ENCODE measurements at regions not wholly inside any gene's neighbourhood (a gene's known extent, or its start where the extent isn't known, plus 50 kb on each side); places are given as distances from the start of the nearest gene placed in this dataset.
"Not testable (repeated sequence)": the region's sequence is repeated elsewhere in the genome, so short reads cannot be mapped to it uniquely, and the experiment has no call there.

GRCh38 chr3:21898316-21898715 lies 147.3 kb upstream of the ZNF385D start:
- DNase-seq: no peak

DNA sequence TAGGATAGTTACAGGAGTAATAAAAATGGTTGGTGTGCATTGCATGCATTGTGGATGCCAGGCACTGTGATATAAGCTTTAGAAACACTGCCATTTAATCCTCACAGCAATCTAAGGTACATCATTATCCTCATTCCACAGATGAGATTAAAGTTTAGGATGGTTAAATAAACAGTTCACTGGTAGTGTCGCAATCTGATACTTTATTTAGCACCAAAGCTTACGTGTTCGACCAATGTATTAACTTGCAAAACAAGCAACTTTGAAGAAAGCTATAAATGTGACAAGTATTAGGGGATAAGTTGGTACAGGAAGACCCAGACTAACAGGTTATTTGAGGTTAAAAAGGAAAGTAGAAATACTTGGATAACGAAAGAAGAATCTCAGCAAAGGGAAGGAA lies 150.5 kb upstream of the ZNF385D start:
- DNase-seq: no peak

GRCh38 chr3:21902956-21903355 lies 151.9 kb upstream of the ZNF385D start:
- no peak for DNase-seq

DNA sequence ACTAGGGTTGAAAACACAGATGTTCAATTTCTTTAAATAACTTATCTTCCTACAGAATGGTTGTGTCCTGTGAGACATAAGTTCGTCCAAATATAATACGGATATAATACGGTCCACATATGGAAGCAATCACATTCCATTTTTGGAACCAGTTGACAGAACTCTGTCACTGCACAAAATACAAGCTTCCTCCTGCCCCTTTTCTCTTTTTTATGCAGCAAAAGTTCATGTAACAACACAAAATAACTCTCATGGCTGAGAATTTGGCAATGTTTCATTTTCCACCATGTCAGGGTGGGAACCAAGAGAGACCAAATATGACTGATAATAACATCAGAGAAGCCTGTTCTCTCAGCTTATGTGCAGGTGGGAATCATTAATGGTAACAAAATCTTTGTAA lies 158.1 kb upstream of the ZNF385D start:
- DNase-seq: no peak

GRCh38 chr3:21912711-21913110 lies 161.7 kb upstream of the ZNF385D start:
- peak; percentile 66 for DNase-seq

DNA sequence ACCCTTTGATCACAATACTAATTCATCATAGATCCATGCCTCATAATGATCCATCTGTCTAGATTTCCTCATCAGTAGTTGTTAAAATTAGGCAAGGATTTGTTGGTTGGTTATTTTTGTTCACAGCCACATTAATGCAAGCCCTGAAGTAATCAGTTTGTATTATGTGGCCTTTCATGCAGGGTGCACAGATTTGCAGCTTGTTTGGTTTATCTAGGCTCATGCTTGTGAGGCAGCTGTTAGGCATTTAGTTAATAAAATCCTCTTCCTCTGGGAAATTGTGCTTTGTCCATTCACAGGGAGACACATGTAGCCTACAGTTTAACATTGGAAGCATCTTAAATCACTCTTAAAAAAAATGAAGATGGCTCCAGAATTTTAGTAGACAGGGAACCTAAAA lies 162.8 kb upstream of the ZNF385D start:
- peak; percentile 80 for DNase-seq

DNA sequence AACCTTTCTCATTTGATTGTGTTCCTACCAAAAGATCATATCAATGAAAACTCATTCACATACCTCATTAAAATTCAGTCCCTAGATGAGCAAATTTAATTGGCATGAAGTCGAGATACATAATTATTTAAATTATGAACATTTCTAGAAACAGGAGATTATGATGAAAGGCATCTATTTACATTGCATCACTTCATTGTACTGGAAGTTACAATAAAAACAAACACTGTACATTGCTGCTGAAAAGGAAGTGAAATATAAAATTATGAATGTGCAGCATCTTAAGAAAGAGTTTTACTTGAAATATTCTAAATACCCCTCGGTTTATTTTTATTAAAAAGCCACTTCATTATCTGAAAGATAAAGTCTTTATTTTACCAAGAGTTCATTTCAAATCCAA lies 163.4 kb upstream of the ZNF385D start:
- DNase-seq: no peak

DNA sequence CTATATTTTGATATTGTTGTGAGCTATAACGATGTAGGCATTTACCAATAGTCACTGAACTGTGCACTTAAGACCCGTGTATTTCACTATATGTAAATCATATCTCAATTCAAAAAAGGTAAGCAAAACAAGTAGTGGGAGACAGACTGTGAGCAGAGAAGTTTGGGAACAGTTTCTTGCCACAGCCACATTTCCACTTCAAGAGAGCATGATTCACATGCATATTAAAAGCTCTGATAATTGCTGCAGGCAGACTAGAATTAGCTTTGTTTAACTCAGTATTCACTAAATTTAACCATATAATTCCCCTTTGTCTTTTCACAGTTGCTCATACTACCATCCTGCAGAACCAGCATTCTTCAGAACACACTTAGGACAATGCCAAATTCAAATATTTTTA lies 168.4 kb upstream of the ZNF385D start:
- DNase-seq: no peak

DNA sequence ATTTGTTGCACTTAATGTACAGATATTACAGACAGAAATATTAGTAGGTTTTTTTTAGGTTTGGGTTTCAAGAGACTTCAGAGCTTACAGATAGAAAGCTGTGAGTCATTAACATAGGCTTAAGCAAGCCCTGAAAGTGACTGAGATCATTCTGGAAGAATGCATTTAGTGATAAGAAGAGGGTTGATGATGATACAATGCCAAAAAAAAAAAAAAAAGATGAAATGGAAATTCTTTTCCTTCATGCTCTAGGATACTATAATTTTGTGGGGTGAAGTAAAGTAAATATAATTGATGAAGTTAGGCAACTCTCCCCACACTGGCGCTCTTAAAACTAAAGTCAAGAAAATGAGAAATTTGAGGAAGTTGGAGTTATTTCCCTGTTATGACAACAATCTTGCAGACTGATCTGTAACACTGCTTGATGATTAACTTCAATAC lies 169.4 kb upstream of the ZNF385D start:
- DNase-seq: peak; percentile 88

GRCh38 chr3:21923156-21923555 lies 172.1 kb upstream of the ZNF385D start:
- not testable (repeated sequence) for DNase-seq

DNA sequence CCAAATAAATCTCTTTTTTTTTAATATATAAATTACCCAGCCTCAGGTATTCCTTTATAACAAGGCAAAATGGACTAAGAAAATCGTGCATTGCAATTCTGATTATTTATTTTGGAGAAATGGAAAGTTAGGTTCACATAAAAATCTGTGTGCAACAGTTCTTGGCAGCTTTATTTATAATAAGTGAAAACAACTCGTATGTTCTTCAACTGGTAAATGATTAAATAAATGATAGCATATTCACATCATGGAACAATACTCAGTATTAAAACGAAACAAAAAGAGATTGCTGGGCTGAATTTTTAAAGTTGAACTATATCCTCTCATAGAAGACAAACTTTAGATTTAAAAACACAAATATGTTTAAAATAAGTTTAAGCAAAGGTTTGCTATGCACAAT lies 176.3 kb upstream of the ZNF385D start:
- no peak for DNase-seq

DNA sequence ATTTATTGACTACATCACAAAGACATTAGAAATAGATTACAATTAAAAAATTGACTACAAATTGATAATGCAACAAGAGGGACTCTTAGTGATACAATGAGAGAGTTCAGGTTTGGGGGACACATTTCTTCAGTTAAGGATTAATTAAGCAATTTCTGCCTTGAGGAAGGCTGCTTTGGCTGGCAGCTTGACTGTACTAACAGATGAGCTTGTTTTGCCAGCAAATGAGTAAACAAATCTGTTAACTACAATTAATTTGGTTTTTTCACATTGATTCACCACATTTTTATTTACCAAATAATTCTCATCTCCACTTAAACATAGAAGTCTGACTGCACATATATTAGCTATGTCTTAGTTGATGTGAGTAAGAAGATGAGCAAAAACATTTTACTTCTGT lies 183.6 kb upstream of the ZNF385D start:
- no peak for DNase-seq

GRCh38 chr3:21936207-21936606 lies 185.2 kb upstream of the ZNF385D start:
- DNase-seq: no peak

DNA sequence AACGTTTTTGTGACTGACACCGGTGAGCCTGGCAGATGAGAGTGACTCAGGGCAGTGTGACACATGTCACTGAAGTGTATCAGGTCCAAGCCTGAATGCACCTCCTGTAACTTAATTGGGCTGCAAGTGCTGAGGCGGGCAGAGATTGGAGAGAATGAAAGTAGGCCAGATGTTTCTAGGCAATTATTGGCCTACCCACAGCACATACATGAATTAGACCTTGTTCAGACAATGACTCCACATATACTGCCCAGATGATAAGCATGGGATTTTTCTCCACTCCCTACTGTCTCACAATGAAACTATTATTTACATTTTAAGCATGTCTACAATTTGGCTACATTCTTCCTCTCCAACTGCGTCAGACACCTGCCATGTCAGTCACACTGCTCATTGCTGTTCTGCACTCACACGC lies 187.3 kb upstream of the ZNF385D start:
- no peak for DNase-seq

DNA sequence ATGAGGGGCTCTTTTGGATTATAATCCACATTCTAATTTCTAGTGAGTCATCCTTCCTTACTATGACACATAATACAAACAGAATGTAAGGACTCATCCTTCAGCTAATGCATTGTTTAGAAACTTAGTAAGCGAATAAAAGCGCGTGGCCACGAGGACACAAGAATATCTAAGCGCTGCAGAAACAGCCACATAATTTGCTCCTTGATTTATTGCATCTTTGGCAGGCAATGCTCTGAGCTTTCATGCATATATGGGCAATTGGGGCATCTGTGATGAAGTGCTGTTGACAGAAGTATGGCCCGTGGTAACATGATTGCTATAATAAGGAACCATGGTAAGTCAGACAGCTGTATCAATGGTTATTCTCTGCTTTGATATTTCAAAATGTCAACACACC lies 191.3 kb upstream of the ZNF385D start:
- DNase-seq: peak; percentile 97

DNA sequence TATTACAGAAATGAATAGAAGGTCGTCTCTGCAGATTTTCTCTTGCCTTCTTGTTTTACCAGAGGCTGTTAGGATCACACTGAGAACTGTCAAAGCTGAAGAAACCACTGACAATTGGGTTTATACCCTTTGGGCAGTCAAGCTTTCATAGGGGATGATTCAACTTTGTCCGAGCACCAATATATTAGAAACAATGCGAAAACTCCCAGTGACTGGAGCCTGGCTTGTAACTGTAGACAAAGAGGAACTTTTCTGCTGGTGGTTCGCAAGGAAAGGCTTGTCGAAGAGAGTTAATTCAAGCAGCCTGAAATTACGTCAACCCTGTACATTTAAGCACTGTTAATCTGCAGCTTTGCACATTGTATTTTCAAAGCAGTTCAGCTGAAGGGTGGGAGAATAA lies 193.2 kb upstream of the ZNF385D start:
- peak; percentile 71 for DNase-seq

- DNase-seq: no peak
These were observed 201.8 kb upstream of the ZNF385D start for GRCh38 chr3:21952856-21953255.

GRCh38 chr3:21954709-21955108 lies 203.7 kb upstream of the ZNF385D start:
- peak; percentile 88 for DNase-seq

DNA sequence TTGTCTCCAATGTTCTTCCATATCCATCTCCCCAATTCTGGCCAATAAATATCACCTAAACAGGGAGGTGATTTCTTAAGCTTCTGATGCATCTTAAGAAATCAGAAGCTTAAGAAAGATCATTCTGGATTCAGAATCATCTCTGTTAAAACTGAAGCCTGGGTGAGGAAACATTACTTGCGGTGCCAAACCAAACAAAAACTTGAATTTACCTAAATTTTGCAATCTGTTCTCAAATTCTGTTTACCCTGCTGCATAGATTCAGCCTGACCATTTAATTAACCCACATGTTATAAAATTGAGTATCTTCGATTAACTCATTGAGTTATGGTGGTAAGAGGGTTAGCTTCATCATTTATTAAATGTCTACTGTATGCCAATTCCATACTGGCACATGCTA lies 204.4 kb upstream of the ZNF385D start:
- DNase-seq: no peak

DNA sequence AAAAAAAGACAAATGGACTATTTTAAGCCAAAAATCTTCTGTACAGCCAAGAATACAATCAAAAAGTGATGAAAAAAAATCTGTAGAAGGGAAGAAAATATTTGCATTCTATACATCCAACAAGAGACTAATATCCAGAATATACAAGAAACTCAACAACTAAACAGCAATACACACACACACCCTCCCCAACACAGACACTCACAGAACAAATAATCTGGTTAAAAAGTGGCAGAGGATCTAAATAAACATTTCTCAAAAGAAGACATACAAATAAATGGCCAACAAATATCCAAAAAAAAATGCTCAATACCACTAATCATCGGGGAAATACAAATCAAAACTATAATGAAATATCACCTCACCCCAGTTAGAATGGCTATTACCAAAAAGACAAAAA lies 209.0 kb upstream of the ZNF385D start:
- DNase-seq: no peak

DNA sequence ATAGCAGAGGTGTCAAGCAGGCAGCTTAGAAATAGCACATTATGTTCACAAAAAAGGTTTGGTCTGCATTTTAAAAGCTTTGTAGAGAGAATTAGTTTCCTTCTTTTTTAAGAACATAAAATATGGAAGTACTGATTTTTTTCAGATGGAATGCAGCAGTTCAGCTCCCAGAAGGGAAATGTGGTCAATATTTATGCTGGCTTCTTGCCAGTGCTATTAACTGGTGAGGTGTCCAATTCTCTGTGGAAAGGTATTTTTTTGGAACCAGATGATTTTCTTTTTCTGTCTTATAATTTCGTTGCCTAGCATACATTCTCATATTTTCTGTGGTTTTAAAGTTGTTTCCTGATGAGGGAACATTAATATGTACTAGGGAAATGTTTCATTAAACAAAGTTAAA lies 211.4 kb upstream of the ZNF385D start:
- DNase-seq: peak; percentile 59

DNA sequence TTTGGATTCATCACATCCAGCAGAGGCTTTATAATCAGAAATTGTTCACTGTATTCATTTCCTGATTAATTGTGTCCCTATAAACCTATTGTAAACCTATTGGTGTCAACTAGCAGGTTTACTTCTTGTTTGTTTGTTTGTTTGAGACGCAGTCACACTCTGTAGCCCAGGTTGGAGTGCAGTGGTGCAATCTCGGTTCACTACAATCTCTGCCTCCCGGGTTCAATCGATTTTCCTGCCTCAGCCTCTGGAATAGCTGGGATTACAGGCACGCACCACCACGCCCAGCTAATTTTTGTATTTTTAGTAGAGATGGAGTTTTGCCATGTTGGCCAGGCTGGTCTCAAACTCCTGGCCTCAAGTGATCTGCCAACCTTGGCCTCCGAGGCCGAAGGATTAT lies 215.4 kb upstream of the ZNF385D start:
- DNase-seq: not testable (repeated sequence)

- peak; percentile 84 for DNase-seq
These were observed 228.7 kb upstream of the ZNF385D start for GRCh38 chr3:21979706-21980105.

GRCh38 chr3:21989341-21990042 lies 238.5 kb upstream of the ZNF385D start:
- DNase-seq: no peak

- DNase-seq: no peak
These were observed 240.1 kb upstream of the ZNF385D start for GRCh38 chr3:21991061-21991460.
